ENCODE measurements at regions not wholly inside any gene's neighbourhood (a gene's known extent, or its start where the extent isn't known, plus 50 kb on each side); places are given as distances from the start of the nearest gene placed in this dataset.

DNA sequence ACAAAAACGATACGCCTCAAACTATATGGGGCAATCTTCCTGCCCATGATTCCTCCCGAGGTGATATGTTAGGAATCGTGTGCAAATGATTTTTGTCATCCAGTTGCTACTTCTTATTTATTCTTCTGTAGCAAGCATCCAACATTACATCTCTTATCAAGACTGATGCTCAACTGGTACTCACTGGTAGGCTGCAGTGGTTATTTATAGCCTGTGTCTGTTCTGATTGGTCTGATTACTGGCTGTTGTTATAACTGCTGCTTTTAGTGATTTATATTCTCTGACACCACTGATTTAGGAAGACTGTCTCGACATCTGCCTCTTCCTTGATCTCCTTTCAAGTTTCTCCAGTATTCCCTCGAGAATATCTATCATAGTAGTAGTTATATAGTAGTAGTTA is 165.8 kb downstream of the LARP7 start:
- TF ChIP-seq POLR2A (IDR thresholded peaks at IDR 0.05; ENCODE audit: low read length) (no peak), GATA1 (IDR thresholded peaks at IDR 0.05; ENCODE audit: low read depth, low read length) (no peak)
